GM06990 (cell line): ENCODE measurements at regions not wholly inside any gene's neighbourhood (a gene's known extent, or its start where the extent isn't known, plus 50 kb on each side); places are given as distances from the start of the nearest gene placed in this dataset.

Experiments
- DNase-seq: peaks from one replicate; pipeline ENCODE4 v3.0.0-alpha.2; 2011; ENCODE audit not compliant: insufficient read length; ENCODE audit errors: extremely low read depth
- H3K27me3 ChIP-seq: replicated peaks from 2 replicates; pipeline ENCODE4 v1.6.0; 2011; ENCODE audit warnings: low read length; ENCODE audit not compliant: control insufficient read depth, insufficient read depth
- H3K36me3 ChIP-seq: 2 replicates; pipeline ENCODE4 v1.5.1; 2011; ENCODE audit warnings: low read length; ENCODE audit not compliant: control insufficient read depth, insufficient read depth
- H3K4me3 ChIP-seq: replicated peaks from 2 replicates; pipeline ENCODE4 v1.5.1; 2011; ENCODE audit warnings: low read depth, mild to moderate bottlenecking, control low read depth, low read length
- TF ChIP-seq, protein P1 (sequence below): IDR thresholded peaks from 2 replicates; pipeline ENCODE4 v1.5.1; 2011; ENCODE audit warnings: low read length, control low read depth, mild to moderate bottlenecking, inconsistent platforms; ENCODE audit not compliant: insufficient read depth, poor library complexity, severe bottlenecking

GRCh38 chr4:123870216-123870876 lies 473.8 kb downstream of the SPRY1 start:
- no peak for DNase-seq
- TF ChIP-seq, protein P1, sequence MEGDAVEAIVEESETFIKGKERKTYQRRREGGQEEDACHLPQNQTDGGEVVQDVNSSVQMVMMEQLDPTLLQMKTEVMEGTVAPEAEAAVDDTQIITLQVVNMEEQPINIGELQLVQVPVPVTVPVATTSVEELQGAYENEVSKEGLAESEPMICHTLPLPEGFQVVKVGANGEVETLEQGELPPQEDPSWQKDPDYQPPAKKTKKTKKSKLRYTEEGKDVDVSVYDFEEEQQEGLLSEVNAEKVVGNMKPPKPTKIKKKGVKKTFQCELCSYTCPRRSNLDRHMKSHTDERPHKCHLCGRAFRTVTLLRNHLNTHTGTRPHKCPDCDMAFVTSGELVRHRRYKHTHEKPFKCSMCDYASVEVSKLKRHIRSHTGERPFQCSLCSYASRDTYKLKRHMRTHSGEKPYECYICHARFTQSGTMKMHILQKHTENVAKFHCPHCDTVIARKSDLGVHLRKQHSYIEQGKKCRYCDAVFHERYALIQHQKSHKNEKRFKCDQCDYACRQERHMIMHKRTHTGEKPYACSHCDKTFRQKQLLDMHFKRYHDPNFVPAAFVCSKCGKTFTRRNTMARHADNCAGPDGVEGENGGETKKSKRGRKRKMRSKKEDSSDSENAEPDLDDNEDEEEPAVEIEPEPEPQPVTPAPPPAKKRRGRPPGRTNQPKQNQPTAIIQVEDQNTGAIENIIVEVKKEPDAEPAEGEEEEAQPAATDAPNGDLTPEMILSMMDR = no peak
- H3K27me3 ChIP-seq = no peaks in the 10 kb centered on the region; the same call in 1 of the 2 replicates

GRCh38 chr4:123871341-123871740 lies 474.7 kb downstream of the SPRY1 start:
- Histone ChIP-seq H3K27me3 (no peaks in the 10 kb centered on the region; the same call in 1 of the 2 replicates), H3K36me3 (no peaks in the 10 kb centered on the region), H3K4me3 (no peak overlapping the region)
- no peak for DNase-seq
- TF ChIP-seq, protein P1 = no peak

More at GRCh38 chr4:123870216-123870876, 473.8 kb downstream of the SPRY1 start:
- Histone ChIP-seq H3K4me3 (no peak overlapping the region), H3K36me3 (no peaks in the 10 kb centered on the region)

DNA sequence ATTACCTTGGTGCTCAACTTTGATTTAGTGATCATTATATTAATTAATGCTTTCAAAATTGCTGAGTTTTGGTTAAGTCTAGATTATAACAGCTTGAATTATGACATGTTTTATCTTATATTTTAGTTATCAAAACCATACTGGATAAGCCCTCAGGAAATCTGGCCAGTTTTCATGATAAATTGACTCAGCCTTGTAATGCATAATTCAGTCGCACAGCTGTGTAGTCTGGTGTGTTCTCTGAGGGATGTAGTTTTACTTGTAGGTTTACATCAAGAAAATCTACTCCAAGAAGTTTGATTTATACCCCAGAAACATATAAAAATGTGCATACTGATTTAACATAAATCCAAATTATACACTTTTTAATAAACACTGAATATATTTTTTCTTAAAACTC lies 477.5 kb downstream of the SPRY1 start:
- Histone ChIP-seq H3K36me3 (no peaks in the 10 kb centered on the region), H3K4me3 (no peak overlapping the region), H3K27me3 (no peaks in the 10 kb centered on the region; the same call in 1 of the 2 replicates)
- DNase-seq = no peak
- TF ChIP-seq, protein P1 = no peak

DNA sequence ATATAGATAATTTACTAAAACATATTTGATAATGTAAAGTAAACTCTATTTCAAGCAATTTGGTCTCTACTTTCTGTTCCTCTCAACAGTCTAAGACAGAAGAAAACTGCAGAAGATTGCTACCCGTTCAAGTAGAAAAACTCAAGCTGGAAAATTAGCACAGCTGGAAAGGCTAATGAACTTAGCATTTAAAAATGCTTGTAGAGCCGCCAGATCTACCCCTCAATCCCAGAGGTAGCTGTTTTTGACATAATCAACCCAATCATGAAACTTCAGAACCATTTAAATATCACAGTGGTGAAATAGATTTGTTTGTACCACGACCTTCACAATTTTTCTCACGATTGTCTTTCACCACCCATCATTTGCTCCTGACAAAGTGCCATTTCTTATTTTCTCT lies 479.5 kb downstream of the SPRY1 start:
- Histone ChIP-seq H3K27me3 (no peaks in the 10 kb centered on the region; the same call in 1 of the 2 replicates), H3K4me3 (no peak overlapping the region), H3K36me3 (no peaks in the 10 kb centered on the region)
- no peak for DNase-seq
- TF ChIP-seq, protein P1 = no peak

DNA sequence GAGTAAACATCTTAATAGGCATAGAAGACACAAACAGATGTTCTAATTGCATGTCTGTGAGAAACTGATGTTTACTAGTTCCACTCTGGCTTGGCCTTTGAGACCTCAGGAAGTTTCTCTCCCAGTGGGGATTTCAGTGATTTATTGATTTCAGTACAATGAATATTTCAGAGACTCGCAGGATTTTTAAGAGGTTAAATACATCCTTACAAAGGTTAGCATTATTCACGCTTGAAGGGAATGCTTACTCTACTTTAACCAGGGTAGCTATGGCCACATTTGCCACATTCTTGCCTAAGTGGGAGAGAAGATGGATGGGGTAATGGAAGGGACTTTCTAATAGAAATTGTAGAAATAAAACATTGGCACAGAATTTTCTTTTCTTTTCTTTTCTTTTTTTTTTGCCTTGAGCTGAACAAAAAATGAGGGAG lies 480.1 kb downstream of the SPRY1 start:
- Histone ChIP-seq H3K4me3 (no peak overlapping the region), H3K27me3 (no peaks in the 10 kb centered on the region), H3K36me3 (no peaks in the 10 kb centered on the region)
- TF ChIP-seq, protein P1 = no peak
- DNase-seq = no peak
